Neural progenitor cell (in vitro differentiated cells): ENCODE measurements at regions not wholly inside any gene's neighbourhood (a gene's known extent, or its start where the extent isn't known, plus 50 kb on each side); places are given as distances from the start of the nearest gene placed in this dataset.
A peak's percentile ranks its signal among the peaks of the same experiment; 100 is the strongest.

Experiments used
- DNase-seq: peaks from one replicate; pipeline ENCODE4 v3.0.0-alpha.2; 2016; ENCODE audit warnings: low spot score
- H2AFZ ChIP-seq: fragments of 200-600 bp; sonication (generic); replicated peaks from 2 replicates; pipeline ENCODE4 v1.6.1; 2016; ENCODE audit warnings: antibody characterized with exemption
- H3F3A ChIP-seq: fragments of 200-600 bp; sonication (generic); 2 replicates; pipeline ENCODE4 v1.6.1; 2016; ENCODE audit warnings: antibody characterized with exemption, low read depth
- H3K27ac ChIP-seq: fragments of 200-600 bp; sonication (generic); 2 replicates; pipeline ENCODE4 v1.5.1; 2016; ENCODE audit warnings: mild to moderate bottlenecking
- H3K27me3 ChIP-seq: fragments of 200-600 bp; sonication (generic); 2 replicates; pipeline ENCODE4 v1.6.1; 2016; ENCODE audit warnings: mild to moderate bottlenecking, moderate library complexity
- H3K36me3 ChIP-seq: fragments of 200-600 bp; sonication (generic); 2 replicates; pipeline ENCODE4 v1.5.1; 2016
- H3K4me1 ChIP-seq: fragments of 200-600 bp; sonication (generic); 2 replicates; pipeline ENCODE4 v1.6.1; 2016; ENCODE audit warnings: mixed run types
- H3K4me2 ChIP-seq: fragments of 200-600 bp; sonication (generic); 2 replicates; pipeline ENCODE4 v1.6.1; 2016
- H3K4me3 ChIP-seq: fragments of 200-600 bp; sonication (generic); 2 replicates; pipeline ENCODE4 v1.5.1; 2016
- H3K79me2 ChIP-seq: fragments of 200-600 bp; sonication (generic); 2 replicates; pipeline ENCODE4 v1.6.1; 2016; ENCODE audit warnings: low read depth
- H3K9ac ChIP-seq: fragments of 200-600 bp; sonication (generic); 2 replicates; pipeline ENCODE4 v1.6.1; 2016
- H3K9me3 ChIP-seq: fragments of 200-600 bp; sonication (generic); 2 replicates; pipeline ENCODE4 v1.5.1; 2016; ENCODE audit warnings: low read depth
- H4K20me1 ChIP-seq: fragments of 200-600 bp; sonication (generic); 2 replicates; pipeline ENCODE4 v1.6.1; 2016; ENCODE audit warnings: low read depth
- H3K27ac Mint-ChIP-seq: 3 replicates; pipeline ENCODE4 v1.8.0; 2021; ENCODE audit warnings: mixed read lengths
- H3K27me3 Mint-ChIP-seq: 2 replicates; pipeline ENCODE4 v1.8.0; 2022; ENCODE audit warnings: low read depth, mild to moderate bottlenecking, inconsistent platforms, moderate library complexity, mixed read lengths; ENCODE audit not compliant: insufficient read depth
- H3K36me3 Mint-ChIP-seq: 3 replicates; pipeline ENCODE4 v1.8.0; 2021; ENCODE audit warnings: mixed read lengths
- H3K4me1 Mint-ChIP-seq: 3 replicates; pipeline ENCODE4 v1.8.0; 2021; ENCODE audit warnings: mixed read lengths
- H3K4me3 Mint-ChIP-seq: 3 replicates; pipeline ENCODE4 v1.8.0; 2021; ENCODE audit warnings: mild to moderate bottlenecking, moderate library complexity, mixed read lengths
- H3K9me3 Mint-ChIP-seq: 3 replicates; pipeline ENCODE4 v1.8.0; 2020; ENCODE audit warnings: mixed read lengths
- CTCF ChIP-seq: fragments of 200-600 bp; sonication (generic); IDR thresholded peaks from 2 replicates; pipeline ENCODE4 v1.5.1; 2017; ENCODE audit warnings: antibody characterized with exemption, mild to moderate bottlenecking
- EZH2 ChIP-seq: fragments of 200-600 bp; sonication (generic); IDR thresholded peaks from 2 replicates; pipeline ENCODE4 v1.6.1; 2017; ENCODE audit warnings: antibody characterized with exemption, mild to moderate bottlenecking, moderate library complexity
- EZH2phosphoT487 ChIP-seq: fragments of 200-600 bp; sonication (generic); IDR thresholded peaks from 2 replicates; pipeline ENCODE4 v1.6.1; 2017; ENCODE audit warnings: antibody characterized with exemption

GRCh38 chr12:107311682-107312081 lies 218.3 kb upstream of the CRY1 start:
- no peak for DNase-seq
- Mint-ChIP-seq H3K4me1 (peaks cover 3% of the 10 kb centered on the region), H3K9me3 (no peaks in the 10 kb centered on the region), H3K36me3 (no peaks in the 10 kb centered on the region), H3K4me3 (no peak overlapping the region), H3K27ac (no peak overlapping the region), H3K27me3 (peaks cover 19% of the 10 kb centered on the region)
- Histone ChIP-seq H3K4me3 (no peak overlapping the region), H3K4me1 (peaks cover 2% of the 10 kb centered on the region), H3K4me2 (no peak overlapping the region), H3K27me3 (peaks cover 25% of the 10 kb centered on the region), H3K9ac (no peak overlapping the region), H4K20me1 (no peaks in the 10 kb centered on the region), H3K36me3 (no peaks in the 10 kb centered on the region), H2AFZ (no peak overlapping the region), H3K79me2 (no peaks in the 10 kb centered on the region), H3F3A (peaks cover under 1% of the 10 kb centered on the region), H3K9me3 (no peaks in the 10 kb centered on the region), H3K27ac (no peak overlapping the region)
- no peak for TF ChIP-seq EZH2phosphoT487
- no peak for TF ChIP-seq EZH2
- no peak for TF ChIP-seq CTCF

GRCh38 chr12:107317751-107318555 lies 224.6 kb upstream of the CRY1 start:
- peaks cover 78% of the 10 kb centered on the region for H3K27me3 ChIP-seq

GRCh38 chr12:107318556-107318805 lies 225.1 kb upstream of the CRY1 start:
- H3K4me2 ChIP-seq, result peak overlapping the region; percentile 96
- no peak for DNase-seq
- peak overlapping the region; percentile 85 for H3K4me3 ChIP-seq
- Mint-ChIP-seq H3K9me3 (peaks cover 3% of the 10 kb centered on the region), H3K27ac (no peak overlapping the region), H3K4me1 (peaks cover 27% of the 10 kb centered on the region), H3K36me3 (no peaks in the 10 kb centered on the region), H3K4me3 (peak overlapping the region; percentile 94), H3K27me3 (peaks cover 44% of the 10 kb centered on the region)
- no peaks in the 10 kb centered on the region for H3K9me3 ChIP-seq
- no peaks in the 10 kb centered on the region for H3K36me3 ChIP-seq
- H3F3A ChIP-seq, result peaks cover 21% of the 10 kb centered on the region
- TF ChIP-seq CTCF (no peak), EZH2phosphoT487 (no peak), EZH2 (no peak)
- peaks cover 24% of the 10 kb centered on the region for H4K20me1 ChIP-seq
- H3K79me2 ChIP-seq, result no peaks in the 10 kb centered on the region
- no peak overlapping the region for H3K9ac ChIP-seq
- H3K27ac ChIP-seq, result no peak overlapping the region
- peak overlapping the region; percentile 87 for H2AFZ ChIP-seq
- peaks cover 83% of the 10 kb centered on the region for H3K27me3 ChIP-seq
- peaks cover 8% of the 10 kb centered on the region for H3K4me1 ChIP-seq

More at GRCh38 chr12:107317751-107318555, 224.6 kb upstream of the CRY1 start:
- TF ChIP-seq CTCF (peak; percentile 61), EZH2 (no peak)
- Histone ChIP-seq H3K36me3 (no peaks in the 10 kb centered on the region), H3K27ac (no peak overlapping the region), H2AFZ (peak overlapping the region; percentile 97), H3K79me2 (no peaks in the 10 kb centered on the region), H3K9ac (no peak overlapping the region), H3K9me3 (no peaks in the 10 kb centered on the region), H3K4me2 (peak overlapping the region; percentile 96), H3K4me1 (peaks cover 8% of the 10 kb centered on the region), H4K20me1 (peaks cover 22% of the 10 kb centered on the region), H3F3A (peaks cover 21% of the 10 kb centered on the region), H3K4me3 (peak overlapping the region; percentile 85)
- Mint-ChIP-seq H3K4me1 (peaks cover 27% of the 10 kb centered on the region), H3K9me3 (peaks cover 3% of the 10 kb centered on the region), H3K36me3 (no peaks in the 10 kb centered on the region), H3K4me3 (peak overlapping the region; percentile 94), H3K27ac (no peak overlapping the region), H3K27me3 (peaks cover 41% of the 10 kb centered on the region)
- peak; percentile 98 for DNase-seq
